ENCODE measurements at regions not wholly inside any gene's neighbourhood (a gene's known extent, or its start where the extent isn't known, plus 50 kb on each side); places are given as distances from the start of the nearest gene placed in this dataset. TPM values are rescaled to one million over a fixed set of nuclear protein-coding genes. Genes with fewer than 3 reads are reported as not detected.

Small RNA genes lying in the stretch of these regions (small RNA-seq; reads per million reads assigned to genes)
- gene AC107626.1 (ENCODE audit: low replicate concordance), result not detected
